Epithelial cell of esophagus (primary cell): ENCODE measurements at regions not wholly inside any gene's neighbourhood (a gene's known extent, or its start where the extent isn't known, plus 50 kb on each side); places are given as distances from the start of the nearest gene placed in this dataset.

ENCODE experiments used
- DNase-seq: peaks from one replicate; pipeline ENCODE4 v3.0.0; 2010; ENCODE audit warnings: low read depth
- H3K4me3 ChIP-seq: 2 replicates; pipeline ENCODE4 v1.5.1; 2011; ENCODE audit warnings: mild to moderate bottlenecking, low read length, control low read depth
- TF ChIP-seq, protein P1 (sequence below): IDR thresholded peaks from 2 replicates; pipeline ENCODE4 v1.5.1; 2011; ENCODE audit warnings: low read depth, mild to moderate bottlenecking, low read length, control low read depth, inconsistent platforms; ENCODE audit not compliant: insufficient read depth; ENCODE audit errors: missing control alignments

DNA sequence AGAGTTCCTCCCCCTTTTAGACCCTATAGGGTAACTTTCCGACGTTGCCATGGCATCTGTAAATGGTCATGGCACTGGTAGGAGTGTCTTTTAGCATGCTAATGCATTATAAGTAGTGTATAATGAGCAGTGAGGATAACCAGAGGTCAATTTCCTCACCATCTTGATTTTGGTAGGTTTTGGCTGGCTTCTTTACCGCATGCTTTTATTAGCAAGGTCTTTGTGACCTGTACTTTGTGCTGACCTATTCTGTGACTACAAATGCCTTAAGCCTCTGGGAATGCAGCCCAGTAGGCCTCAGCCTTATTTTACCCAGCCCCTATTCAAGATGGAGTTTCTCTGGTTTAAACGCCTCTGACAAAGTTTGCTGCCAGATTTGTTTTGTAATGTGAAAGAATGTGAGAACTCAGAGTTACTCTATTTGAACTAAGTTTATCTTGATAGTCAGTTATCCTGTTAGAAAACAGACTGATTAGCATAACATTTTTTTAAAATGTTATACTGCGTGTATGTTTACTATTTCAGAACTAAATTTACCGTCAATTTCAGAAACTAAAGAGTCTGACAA, 111.3 kb upstream of the PRSS16 start:
- H3K4me3 ChIP-seq, result no peak overlapping the region
- DNase-seq, result no peak
- TF ChIP-seq, protein P1, sequence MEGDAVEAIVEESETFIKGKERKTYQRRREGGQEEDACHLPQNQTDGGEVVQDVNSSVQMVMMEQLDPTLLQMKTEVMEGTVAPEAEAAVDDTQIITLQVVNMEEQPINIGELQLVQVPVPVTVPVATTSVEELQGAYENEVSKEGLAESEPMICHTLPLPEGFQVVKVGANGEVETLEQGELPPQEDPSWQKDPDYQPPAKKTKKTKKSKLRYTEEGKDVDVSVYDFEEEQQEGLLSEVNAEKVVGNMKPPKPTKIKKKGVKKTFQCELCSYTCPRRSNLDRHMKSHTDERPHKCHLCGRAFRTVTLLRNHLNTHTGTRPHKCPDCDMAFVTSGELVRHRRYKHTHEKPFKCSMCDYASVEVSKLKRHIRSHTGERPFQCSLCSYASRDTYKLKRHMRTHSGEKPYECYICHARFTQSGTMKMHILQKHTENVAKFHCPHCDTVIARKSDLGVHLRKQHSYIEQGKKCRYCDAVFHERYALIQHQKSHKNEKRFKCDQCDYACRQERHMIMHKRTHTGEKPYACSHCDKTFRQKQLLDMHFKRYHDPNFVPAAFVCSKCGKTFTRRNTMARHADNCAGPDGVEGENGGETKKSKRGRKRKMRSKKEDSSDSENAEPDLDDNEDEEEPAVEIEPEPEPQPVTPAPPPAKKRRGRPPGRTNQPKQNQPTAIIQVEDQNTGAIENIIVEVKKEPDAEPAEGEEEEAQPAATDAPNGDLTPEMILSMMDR, result no peak

- TF ChIP-seq, protein P1, result no peak
- H3K4me3 ChIP-seq, result no peak overlapping the region
- DNase-seq, result no peak
These were observed 110.3 kb upstream of the PRSS16 start for GRCh38 chr6:27136978-27137814.

DNA sequence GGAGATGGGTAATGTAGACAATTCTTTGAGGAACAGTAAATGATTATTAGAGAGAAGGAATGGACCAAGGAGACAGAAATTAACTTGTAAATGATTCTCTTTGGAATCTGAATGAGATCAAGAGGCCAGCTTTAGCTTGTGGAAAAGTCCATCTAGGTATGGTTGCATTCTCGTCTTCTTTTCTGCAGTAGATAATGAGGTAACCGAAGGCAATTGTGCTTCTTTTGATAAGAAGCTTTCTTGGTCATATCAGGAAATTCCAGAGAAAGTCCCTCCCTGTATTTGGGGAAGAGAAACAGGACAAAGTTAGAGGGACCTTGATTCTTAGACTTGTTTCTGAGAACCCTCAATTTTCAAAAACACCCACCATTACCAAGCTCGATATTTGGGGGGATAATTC, 109.1 kb upstream of the PRSS16 start:
- TF ChIP-seq, protein P1, result no peak
- no peak for DNase-seq
- H3K4me3 ChIP-seq, result no peak overlapping the region

- peak overlapping the region; percentile 71 for H3K4me3 ChIP-seq
- DNase-seq, result peak; percentile 39
- TF ChIP-seq, protein P1, result peak; percentile 7
These were observed 108.4 kb upstream of the PRSS16 start for GRCh38 chr6:27138837-27139755.

- TF ChIP-seq, protein P1, result no peak
- DNase-seq, result no peak
- peak overlapping the region; percentile 71 for H3K4me3 ChIP-seq
These were observed 107.5 kb upstream of the PRSS16 start for GRCh38 chr6:27139756-27140579.

- DNase-seq, result no peak
- TF ChIP-seq, protein P1, result no peak
- no peak overlapping the region for H3K4me3 ChIP-seq
These were observed 106.4 kb upstream of the PRSS16 start for GRCh38 chr6:27140999-27141528.
